ENCODE measurements at regions not wholly inside any gene's neighbourhood (a gene's known extent, or its start where the extent isn't known, plus 50 kb on each side); places are given as distances from the start of the nearest gene placed in this dataset.
"Not testable (repeated sequence)": the region's sequence is repeated elsewhere in the genome, so short reads cannot be mapped to it uniquely, and the experiment has no call there.

- no peak for DNase-seq
These were observed 239.1 kb downstream of the ASMT start for GRCh38 chrX:1853916-1854315.

- DNase-seq: not testable (repeated sequence)
These were observed 240.0 kb downstream of the ASMT start for GRCh38 chrX:1854861-1855260.

- DNase-seq: not testable (repeated sequence)
These were observed 244.4 kb downstream of the ASMT start for GRCh38 chrX:1859266-1859665.

GRCh38 chrX:1860936-1861594 is 246.2 kb downstream of the ASMT start:
- DNase-seq: no peak

- not testable (repeated sequence) for DNase-seq
These were observed 249.1 kb downstream of the ASMT start for GRCh38 chrX:1863995-1864394.

GRCh38 chrX:1870421-1870820 is 255.6 kb downstream of the ASMT start:
- DNase-seq: no peak

- DNase-seq: no peak
These were observed 257.0 kb downstream of the ASMT start for GRCh38 chrX:1871887-1872286.

GRCh38 chrX:1873671-1874070 is 258.8 kb downstream of the ASMT start:
- DNase-seq: no peak

- no peak for DNase-seq
These were observed 259.6 kb downstream of the ASMT start for GRCh38 chrX:1874416-1874815.

GRCh38 chrX:1874899-1875298 is 260.0 kb downstream of the ASMT start:
- DNase-seq: no peak

- no peak for DNase-seq
These were observed 261.2 kb downstream of the ASMT start for GRCh38 chrX:1876041-1876440.

GRCh38 chrX:1877780-1878179 is 262.9 kb downstream of the ASMT start:
- DNase-seq: no peak

- DNase-seq: not testable (repeated sequence)
These were observed 266.3 kb downstream of the ASMT start for GRCh38 chrX:1880884-1881817.

- no peak for DNase-seq
These were observed 268.9 kb downstream of the ASMT start for GRCh38 chrX:1883772-1884171.

- DNase-seq: no peak
These were observed 269.6 kb downstream of the ASMT start for GRCh38 chrX:1884446-1884845.

GRCh38 chrX:1885116-1885515 is 270.3 kb downstream of the ASMT start:
- no peak for DNase-seq

GRCh38 chrX:1888305-1888704 is 273.4 kb downstream of the ASMT start:
- not testable (repeated sequence) for DNase-seq

GRCh38 chrX:1894026-1894294 is 279.1 kb downstream of the ASMT start:
- DNase-seq: no peak

- no peak for DNase-seq
These were observed 279.9 kb downstream of the ASMT start for GRCh38 chrX:1894740-1895139.

GRCh38 chrX:1895583-1895982 is 280.7 kb downstream of the ASMT start:
- DNase-seq: no peak

GRCh38 chrX:1899841-1900240 is 285.0 kb downstream of the ASMT start:
- DNase-seq: no peak

- DNase-seq: no peak
These were observed 288.0 kb downstream of the ASMT start for GRCh38 chrX:1902901-1903235.

GRCh38 chrX:1903236-1903935 is 288.5 kb downstream of the ASMT start:
- DNase-seq: no peak

- no peak for DNase-seq
These were observed 289.9 kb downstream of the ASMT start for GRCh38 chrX:1904663-1905218.
